ENCODE measurements at regions not wholly inside any gene's neighbourhood (a gene's known extent, or its start where the extent isn't known, plus 50 kb on each side); places are given as distances from the start of the nearest gene placed in this dataset.
A peak's percentile ranks its signal among the peaks of the same experiment; 100 is the strongest.

DNA sequence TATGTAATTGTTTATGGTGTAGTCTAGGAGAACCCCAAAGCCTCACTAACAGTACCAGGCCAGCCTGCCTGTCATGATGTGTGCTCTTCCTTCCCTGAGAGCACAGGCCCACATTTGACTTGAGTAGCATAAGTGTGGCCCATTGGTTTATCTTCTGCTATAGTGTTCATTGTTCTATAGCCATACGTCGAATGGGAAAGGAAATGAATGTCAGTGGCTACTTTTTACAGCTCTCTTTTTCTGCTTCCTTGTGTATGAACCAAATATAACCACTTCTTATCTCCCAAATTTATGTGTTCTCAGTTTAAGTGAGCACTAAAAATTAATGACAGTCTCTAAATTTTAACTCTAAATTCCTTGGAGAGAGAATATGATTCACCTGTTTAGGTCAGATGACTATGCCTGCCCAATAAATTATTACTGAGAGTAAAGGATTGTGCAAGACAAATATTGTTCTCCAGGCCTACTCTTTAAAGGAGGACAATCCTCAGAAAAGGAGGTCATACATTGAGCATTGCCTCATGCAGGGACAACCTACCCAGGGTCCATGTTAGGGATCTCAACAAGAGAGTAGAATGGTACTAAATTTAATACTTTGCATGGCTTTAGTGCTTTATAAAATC lies 222.9 kb upstream of the ARHGAP20 start:
- TF ChIP-seq, protein P1, sequence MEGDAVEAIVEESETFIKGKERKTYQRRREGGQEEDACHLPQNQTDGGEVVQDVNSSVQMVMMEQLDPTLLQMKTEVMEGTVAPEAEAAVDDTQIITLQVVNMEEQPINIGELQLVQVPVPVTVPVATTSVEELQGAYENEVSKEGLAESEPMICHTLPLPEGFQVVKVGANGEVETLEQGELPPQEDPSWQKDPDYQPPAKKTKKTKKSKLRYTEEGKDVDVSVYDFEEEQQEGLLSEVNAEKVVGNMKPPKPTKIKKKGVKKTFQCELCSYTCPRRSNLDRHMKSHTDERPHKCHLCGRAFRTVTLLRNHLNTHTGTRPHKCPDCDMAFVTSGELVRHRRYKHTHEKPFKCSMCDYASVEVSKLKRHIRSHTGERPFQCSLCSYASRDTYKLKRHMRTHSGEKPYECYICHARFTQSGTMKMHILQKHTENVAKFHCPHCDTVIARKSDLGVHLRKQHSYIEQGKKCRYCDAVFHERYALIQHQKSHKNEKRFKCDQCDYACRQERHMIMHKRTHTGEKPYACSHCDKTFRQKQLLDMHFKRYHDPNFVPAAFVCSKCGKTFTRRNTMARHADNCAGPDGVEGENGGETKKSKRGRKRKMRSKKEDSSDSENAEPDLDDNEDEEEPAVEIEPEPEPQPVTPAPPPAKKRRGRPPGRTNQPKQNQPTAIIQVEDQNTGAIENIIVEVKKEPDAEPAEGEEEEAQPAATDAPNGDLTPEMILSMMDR (IDR thresholded peaks at IDR 0.05; ENCODE audit: insufficient read depth, low read length, poor library complexity, severe bottlenecking): no peak
- no peaks in the 10 kb centered on the region for H3K36me3 ChIP-seq (ENCODE audit: control insufficient read depth, insufficient read depth, low read length)
- H3K4me3 ChIP-seq (ENCODE audit: low read depth, low read length): no peak overlapping the region
- no peaks in the 10 kb centered on the region for H3K27me3 ChIP-seq (ENCODE audit: control insufficient read depth, insufficient read depth, low read length)
- no peak for DNase-seq (ENCODE audit: low read depth)

DNA sequence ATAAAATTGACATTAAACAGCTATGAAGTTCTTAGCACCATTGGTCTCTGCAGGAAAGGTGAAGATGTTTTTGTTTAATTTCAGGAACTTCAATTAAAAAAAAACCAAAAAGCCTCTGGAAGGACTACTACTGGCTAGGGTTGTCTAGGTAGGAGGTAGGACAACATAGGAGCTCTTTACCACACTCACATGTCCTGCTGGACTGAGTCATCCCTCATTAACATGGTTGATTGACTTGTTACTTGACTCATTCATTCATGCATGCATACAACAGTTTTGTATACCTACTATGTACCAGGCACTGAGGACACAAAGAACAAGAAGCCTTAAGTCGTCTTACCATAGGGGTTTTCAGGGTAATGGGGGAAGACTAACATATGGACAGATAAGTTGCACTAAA lies 216.9 kb upstream of the ARHGAP20 start:
- Histone ChIP-seq H3K27me3 (ENCODE audit: control insufficient read depth, insufficient read depth, low read length) (no peaks in the 10 kb centered on the region), H3K4me3 (ENCODE audit: low read depth, low read length) (no peak overlapping the region), H3K36me3 (ENCODE audit: control insufficient read depth, insufficient read depth, low read length) (no peaks in the 10 kb centered on the region)
- TF ChIP-seq, protein P1 (IDR thresholded peaks at IDR 0.05; ENCODE audit: insufficient read depth, low read length, poor library complexity, severe bottlenecking): no peak
- DNase-seq (ENCODE audit: low read depth): no peak

DNA sequence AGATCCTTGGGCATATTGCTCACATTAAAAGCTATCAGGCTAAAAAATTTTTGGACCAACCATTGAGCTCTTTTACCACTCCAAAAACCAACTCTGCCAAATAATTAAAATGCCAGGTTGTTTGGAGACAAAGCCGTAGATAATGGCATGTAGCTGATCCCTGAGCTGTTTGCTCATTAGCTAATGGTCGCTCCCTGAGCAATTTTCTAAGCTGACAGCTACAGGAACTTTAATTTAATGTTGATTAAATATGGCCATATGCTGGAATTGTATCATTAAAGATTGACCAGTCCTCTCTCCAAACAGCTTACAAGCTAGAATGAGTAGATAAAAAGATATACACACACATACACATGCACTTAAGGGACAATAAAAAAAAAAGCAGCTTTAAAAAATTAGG lies 216.2 kb upstream of the ARHGAP20 start:
- no peaks in the 10 kb centered on the region for H3K36me3 ChIP-seq (ENCODE audit: control insufficient read depth, insufficient read depth, low read length)
- no peaks in the 10 kb centered on the region for H3K27me3 ChIP-seq (ENCODE audit: control insufficient read depth, insufficient read depth, low read length)
- TF ChIP-seq, protein P1 (IDR thresholded peaks at IDR 0.05; ENCODE audit: insufficient read depth, low read length, poor library complexity, severe bottlenecking): no peak
- no peak for DNase-seq (ENCODE audit: low read depth)
- H3K4me3 ChIP-seq (ENCODE audit: low read depth, low read length): no peak overlapping the region

DNA sequence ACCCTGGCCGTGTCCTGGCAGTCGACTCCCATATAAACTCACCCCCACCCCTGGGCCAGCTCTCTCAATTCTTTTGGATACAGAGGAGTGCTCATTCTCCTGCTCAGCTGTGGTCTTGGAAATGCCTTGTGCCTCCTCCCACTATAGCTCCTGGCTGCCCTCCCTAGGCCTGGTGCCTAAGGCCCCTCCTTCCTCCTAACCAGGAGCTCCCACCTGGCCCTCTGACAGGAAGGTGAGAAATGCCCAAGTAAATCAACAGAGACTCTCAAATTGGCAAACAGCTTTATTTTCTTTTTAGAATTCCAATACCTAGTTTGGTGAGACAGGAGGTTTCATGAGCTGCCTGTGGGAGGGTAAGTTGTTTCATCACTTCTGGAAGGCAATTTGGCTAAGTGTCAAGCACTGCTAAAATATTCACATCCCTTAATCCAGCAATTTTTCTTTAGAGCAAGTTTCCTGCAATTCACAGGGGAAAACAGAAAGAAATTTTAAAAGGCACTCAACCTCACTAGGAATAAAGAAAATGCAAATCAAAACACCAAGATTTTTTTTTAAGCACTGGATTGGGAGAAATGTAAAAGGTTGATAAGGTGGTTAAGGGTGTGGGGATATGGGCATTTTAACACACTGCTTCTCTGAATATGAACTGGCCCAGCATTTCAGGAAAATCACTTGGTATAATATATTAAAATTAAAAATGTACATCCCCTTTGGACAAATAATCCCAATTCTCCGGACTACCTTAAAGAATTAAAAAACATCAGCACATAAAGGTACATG lies 209.7 kb upstream of the ARHGAP20 start:
- Histone ChIP-seq H3K4me3 (ENCODE audit: low read depth, low read length) (no peak overlapping the region), H3K27me3 (ENCODE audit: control insufficient read depth, insufficient read depth, low read length) (no peaks in the 10 kb centered on the region), H3K36me3 (ENCODE audit: control insufficient read depth, insufficient read depth, low read length) (no peaks in the 10 kb centered on the region)
- TF ChIP-seq, protein P1 (IDR thresholded peaks at IDR 0.05; ENCODE audit: insufficient read depth, low read length, poor library complexity, severe bottlenecking): no peak
- peak; percentile 28 for DNase-seq (ENCODE audit: low read depth)

DNA sequence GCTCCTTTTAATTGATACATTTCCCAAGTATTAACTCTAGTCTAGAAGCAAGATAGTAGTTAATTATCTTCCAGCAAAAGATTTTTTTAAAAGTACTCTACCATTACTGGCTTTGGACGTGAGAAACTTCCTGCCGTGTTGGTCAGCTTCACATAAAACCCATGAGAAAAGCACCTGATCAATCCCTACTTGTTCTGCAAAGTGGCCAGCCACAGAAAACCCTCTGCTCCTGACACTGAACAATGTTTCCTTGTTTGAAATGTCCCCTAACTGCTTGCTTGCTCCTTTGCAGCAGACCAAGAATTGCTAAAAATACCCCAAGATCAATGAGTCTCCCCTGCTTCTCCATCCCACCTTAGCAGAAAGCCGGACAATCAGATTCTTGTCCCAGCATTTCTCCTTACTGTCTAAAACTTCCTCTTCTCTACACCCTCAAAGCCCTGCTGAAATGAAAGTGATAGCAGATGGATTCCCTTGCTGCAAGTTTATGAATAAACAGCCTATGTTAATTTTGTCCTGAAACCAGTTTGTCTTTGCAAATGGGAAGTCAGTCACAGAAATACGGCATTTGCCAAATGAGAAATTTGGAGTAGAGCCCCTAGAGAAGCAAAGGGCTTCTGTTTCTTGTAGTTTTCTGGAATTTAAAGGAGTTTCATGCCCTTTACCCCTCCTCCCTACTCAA lies 207.1 kb upstream of the ARHGAP20 start:
- DNase-seq (ENCODE audit: low read depth): no peak
- Histone ChIP-seq H3K27me3 (ENCODE audit: control insufficient read depth, insufficient read depth, low read length) (no peaks in the 10 kb centered on the region), H3K4me3 (ENCODE audit: low read depth, low read length) (no peak overlapping the region), H3K36me3 (ENCODE audit: control insufficient read depth, insufficient read depth, low read length) (no peaks in the 10 kb centered on the region)
- TF ChIP-seq, protein P1 (IDR thresholded peaks at IDR 0.05; ENCODE audit: insufficient read depth, low read length, poor library complexity, severe bottlenecking): no peak
